ENCODE measurements at regions not wholly inside any gene's neighbourhood (a gene's known extent, or its start where the extent isn't known, plus 50 kb on each side); places are given as distances from the start of the nearest gene placed in this dataset.

GRCh38 chr13:79647533-79647932, 166.6 kb downstream of the NDFIP2 start:
- no peaks in the 10 kb centered on the region for H3K27me3 ChIP-seq (ENCODE audit: low read length)
- no peak overlapping the region for H3K4me3 ChIP-seq (ENCODE audit: low read length)
- no peak overlapping the region for H2AFZ ChIP-seq (ENCODE audit: low read length)
- H3K79me2 ChIP-seq (ENCODE audit: low read length) = no peaks in the 10 kb centered on the region
- no peaks in the 10 kb centered on the region for H3K9me3 ChIP-seq (ENCODE audit: low read length)
- H3K4me2 ChIP-seq (ENCODE audit: low read depth, low read length, poor library complexity, severe bottlenecking) = no peak overlapping the region
- H3K36me3 ChIP-seq (ENCODE audit: insufficient read depth, low read length) = no peaks in the 10 kb centered on the region
- DNase-seq = no peak
- no peaks in the 10 kb centered on the region for H3K4me1 ChIP-seq (ENCODE audit: low read length)
- H3K9me2 ChIP-seq (replicated peaks; ENCODE audit: insufficient read depth, low read length) = no peaks in the 10 kb centered on the region
- no peaks in the 10 kb centered on the region for H4K20me1 ChIP-seq (ENCODE audit: insufficient read depth, low read depth, low read length)
- no peak overlapping the region for H3K9ac ChIP-seq (ENCODE audit: low read length)
- no peak overlapping the region for H3K27ac ChIP-seq (ENCODE audit: low read length)

- Histone ChIP-seq H3K9me3 (ENCODE audit: low read length) (no peaks in the 10 kb centered on the region), H3K36me3 (ENCODE audit: insufficient read depth, low read length) (no peaks in the 10 kb centered on the region), H2AFZ (ENCODE audit: low read length) (no peak overlapping the region), H3K9ac (ENCODE audit: low read length) (no peak overlapping the region), H3K4me2 (ENCODE audit: low read depth, low read length, poor library complexity, severe bottlenecking) (no peak overlapping the region), H3K27ac (ENCODE audit: low read length) (no peak overlapping the region), H3K9me2 (replicated peaks; ENCODE audit: insufficient read depth, low read length) (no peaks in the 10 kb centered on the region), H3K4me1 (ENCODE audit: low read length) (no peaks in the 10 kb centered on the region), H3K79me2 (ENCODE audit: low read length) (no peaks in the 10 kb centered on the region), H3K27me3 (ENCODE audit: low read length) (no peaks in the 10 kb centered on the region), H4K20me1 (ENCODE audit: insufficient read depth, low read depth, low read length) (no peaks in the 10 kb centered on the region), H3K4me3 (ENCODE audit: low read length) (no peak overlapping the region)
- DNase-seq = no peak
Observed at GRCh38 chr13:79646880-79647279, 165.9 kb downstream of the NDFIP2 start.

GRCh38 chr13:79645569-79645968, 164.6 kb downstream of the NDFIP2 start:
- no peak overlapping the region for H3K4me2 ChIP-seq (ENCODE audit: low read depth, low read length, poor library complexity, severe bottlenecking)
- H3K36me3 ChIP-seq (ENCODE audit: insufficient read depth, low read length) = no peaks in the 10 kb centered on the region
- no peaks in the 10 kb centered on the region for H3K4me1 ChIP-seq (ENCODE audit: low read length)
- no peak for DNase-seq
- H3K4me3 ChIP-seq (ENCODE audit: low read length) = no peak overlapping the region
- no peaks in the 10 kb centered on the region for H3K9me3 ChIP-seq (ENCODE audit: low read length)
- H3K9me2 ChIP-seq (replicated peaks; ENCODE audit: insufficient read depth, low read length) = no peaks in the 10 kb centered on the region
- no peak overlapping the region for H3K9ac ChIP-seq (ENCODE audit: low read length)
- H3K79me2 ChIP-seq (ENCODE audit: low read length) = no peaks in the 10 kb centered on the region
- no peak overlapping the region for H2AFZ ChIP-seq (ENCODE audit: low read length)
- no peaks in the 10 kb centered on the region for H4K20me1 ChIP-seq (ENCODE audit: insufficient read depth, low read depth, low read length)
- no peaks in the 10 kb centered on the region for H3K27me3 ChIP-seq (ENCODE audit: low read length)
- H3K27ac ChIP-seq (ENCODE audit: low read length) = no peak overlapping the region

GRCh38 chr13:79642596-79642995, 161.6 kb downstream of the NDFIP2 start:
- Histone ChIP-seq H3K27me3 (ENCODE audit: low read length) (no peaks in the 10 kb centered on the region), H3K9me3 (ENCODE audit: low read length) (no peaks in the 10 kb centered on the region), H3K4me3 (ENCODE audit: low read length) (no peak overlapping the region), H3K27ac (ENCODE audit: low read length) (no peak overlapping the region), H3K36me3 (ENCODE audit: insufficient read depth, low read length) (no peaks in the 10 kb centered on the region), H3K4me1 (ENCODE audit: low read length) (no peaks in the 10 kb centered on the region), H2AFZ (ENCODE audit: low read length) (no peak overlapping the region), H3K4me2 (ENCODE audit: low read depth, low read length, poor library complexity, severe bottlenecking) (no peak overlapping the region), H3K79me2 (ENCODE audit: low read length) (no peaks in the 10 kb centered on the region), H3K9me2 (replicated peaks; ENCODE audit: insufficient read depth, low read length) (no peaks in the 10 kb centered on the region), H4K20me1 (ENCODE audit: insufficient read depth, low read depth, low read length) (no peaks in the 10 kb centered on the region), H3K9ac (ENCODE audit: low read length) (no peak overlapping the region)
- DNase-seq = no peak

GRCh38 chr13:79637133-79637763, 156.3 kb downstream of the NDFIP2 start:
- Histone ChIP-seq H3K27ac (ENCODE audit: low read length) (no peak overlapping the region), H3K4me3 (ENCODE audit: low read length) (no peak overlapping the region)

GRCh38 chr13:79631051-79631659, 150.2 kb downstream of the NDFIP2 start:
- H3K4me1 ChIP-seq (ENCODE audit: low read length) = no peaks in the 10 kb centered on the region
- H3K27ac ChIP-seq (ENCODE audit: low read length) = no peak overlapping the region
- no peak overlapping the region for H3K4me2 ChIP-seq (ENCODE audit: low read depth, low read length, poor library complexity, severe bottlenecking)
- no peaks in the 10 kb centered on the region for H4K20me1 ChIP-seq (ENCODE audit: insufficient read depth, low read depth, low read length)
- DNase-seq = no peak
- no peak overlapping the region for H2AFZ ChIP-seq (ENCODE audit: low read length)
- H3K27me3 ChIP-seq (ENCODE audit: low read length) = no peaks in the 10 kb centered on the region
- H3K9me2 ChIP-seq (replicated peaks; ENCODE audit: insufficient read depth, low read length) = no peaks in the 10 kb centered on the region
- no peak overlapping the region for H3K9ac ChIP-seq (ENCODE audit: low read length)
- no peaks in the 10 kb centered on the region for H3K36me3 ChIP-seq (ENCODE audit: insufficient read depth, low read length)
- no peaks in the 10 kb centered on the region for H3K79me2 ChIP-seq (ENCODE audit: low read length)
- H3K4me3 ChIP-seq (ENCODE audit: low read length) = no peak overlapping the region
- H3K9me3 ChIP-seq (ENCODE audit: low read length) = no peaks in the 10 kb centered on the region

More at GRCh38 chr13:79637133-79637763, 156.3 kb downstream of the NDFIP2 start:
- no peaks in the 10 kb centered on the region for H3K9me3 ChIP-seq (ENCODE audit: low read length)
- no peaks in the 10 kb centered on the region for H4K20me1 ChIP-seq (ENCODE audit: insufficient read depth, low read depth, low read length)
- no peaks in the 10 kb centered on the region for H3K4me1 ChIP-seq (ENCODE audit: low read length)
- no peak overlapping the region for H3K9ac ChIP-seq (ENCODE audit: low read length)
- DNase-seq = no peak
- no peaks in the 10 kb centered on the region for H3K36me3 ChIP-seq (ENCODE audit: insufficient read depth, low read length)
- no peaks in the 10 kb centered on the region for H3K27me3 ChIP-seq (ENCODE audit: low read length)
- H3K9me2 ChIP-seq (replicated peaks; ENCODE audit: insufficient read depth, low read length) = no peaks in the 10 kb centered on the region
- H2AFZ ChIP-seq (ENCODE audit: low read length) = no peak overlapping the region
- no peaks in the 10 kb centered on the region for H3K79me2 ChIP-seq (ENCODE audit: low read length)
- no peak overlapping the region for H3K4me2 ChIP-seq (ENCODE audit: low read depth, low read length, poor library complexity, severe bottlenecking)

GRCh38 chr13:79628463-79628862, 147.5 kb downstream of the NDFIP2 start:
- Histone ChIP-seq H3K4me1 (ENCODE audit: low read length) (no peaks in the 10 kb centered on the region), H3K27me3 (ENCODE audit: low read length) (no peaks in the 10 kb centered on the region), H3K9ac (ENCODE audit: low read length) (no peak overlapping the region), H2AFZ (ENCODE audit: low read length) (no peak overlapping the region; the same call in 1 of the 2 replicates), H3K4me3 (ENCODE audit: low read length) (no peak overlapping the region), H3K36me3 (ENCODE audit: insufficient read depth, low read length) (no peaks in the 10 kb centered on the region), H3K9me2 (replicated peaks; ENCODE audit: insufficient read depth, low read length) (no peaks in the 10 kb centered on the region), H3K4me2 (ENCODE audit: low read depth, low read length, poor library complexity, severe bottlenecking) (no peak overlapping the region), H3K79me2 (ENCODE audit: low read length) (no peaks in the 10 kb centered on the region), H3K9me3 (ENCODE audit: low read length) (no peaks in the 10 kb centered on the region), H4K20me1 (ENCODE audit: insufficient read depth, low read depth, low read length) (no peaks in the 10 kb centered on the region), H3K27ac (ENCODE audit: low read length) (no peak overlapping the region)
- no peak for DNase-seq

GRCh38 chr13:79626924-79627323, 146.0 kb downstream of the NDFIP2 start:
- Histone ChIP-seq H3K9ac (ENCODE audit: low read length) (no peak overlapping the region), H3K4me3 (ENCODE audit: low read length) (no peak overlapping the region), H3K27ac (ENCODE audit: low read length) (no peak overlapping the region), H2AFZ (ENCODE audit: low read length) (no peak overlapping the region), H3K4me1 (ENCODE audit: low read length) (no peaks in the 10 kb centered on the region), H3K36me3 (ENCODE audit: insufficient read depth, low read length) (no peaks in the 10 kb centered on the region), H4K20me1 (ENCODE audit: insufficient read depth, low read depth, low read length) (no peaks in the 10 kb centered on the region), H3K27me3 (ENCODE audit: low read length) (no peaks in the 10 kb centered on the region), H3K4me2 (ENCODE audit: low read depth, low read length, poor library complexity, severe bottlenecking) (no peak overlapping the region), H3K9me3 (ENCODE audit: low read length) (no peaks in the 10 kb centered on the region), H3K79me2 (ENCODE audit: low read length) (no peaks in the 10 kb centered on the region), H3K9me2 (replicated peaks; ENCODE audit: insufficient read depth, low read length) (no peaks in the 10 kb centered on the region)
- DNase-seq = no peak
